ENCODE measurements at regions not wholly inside any gene's neighbourhood (a gene's known extent, or its start where the extent isn't known, plus 50 kb on each side); places are given as distances from the start of the nearest gene placed in this dataset.
"Not testable (repeated sequence)": the region's sequence is repeated elsewhere in the genome, so short reads cannot be mapped to it uniquely, and the experiment has no call there.

GRCh38 chr1:104125970-104126369 is 376.3 kb downstream of the AMY1C start:
- Histone ChIP-seq H3K9me3 (no peaks in the 10 kb centered on the region), H3K4me3 (no peak overlapping the region), H3K36me3 (no peaks in the 10 kb centered on the region), H3K27me3 (no peaks in the 10 kb centered on the region), H3K4me1 (no peaks in the 10 kb centered on the region), H3K27ac (no peak overlapping the region)
- DNase-seq (ENCODE audit: extremely low spot score in 2 of 2) = no peak
- intact Hi-C loops (cut with DNase I) = no loop called here
- TF ChIP-seq POLR2A (IDR thresholded peaks at IDR 0.05) (no peak), CTCF (IDR thresholded peaks at IDR 0.05) (no peak), POLR2AphosphoS5 (IDR thresholded peaks at IDR 0.05; ENCODE audit: insufficient read depth in 1 of 2, low read depth in 1 of 2) (no peak)

DNA sequence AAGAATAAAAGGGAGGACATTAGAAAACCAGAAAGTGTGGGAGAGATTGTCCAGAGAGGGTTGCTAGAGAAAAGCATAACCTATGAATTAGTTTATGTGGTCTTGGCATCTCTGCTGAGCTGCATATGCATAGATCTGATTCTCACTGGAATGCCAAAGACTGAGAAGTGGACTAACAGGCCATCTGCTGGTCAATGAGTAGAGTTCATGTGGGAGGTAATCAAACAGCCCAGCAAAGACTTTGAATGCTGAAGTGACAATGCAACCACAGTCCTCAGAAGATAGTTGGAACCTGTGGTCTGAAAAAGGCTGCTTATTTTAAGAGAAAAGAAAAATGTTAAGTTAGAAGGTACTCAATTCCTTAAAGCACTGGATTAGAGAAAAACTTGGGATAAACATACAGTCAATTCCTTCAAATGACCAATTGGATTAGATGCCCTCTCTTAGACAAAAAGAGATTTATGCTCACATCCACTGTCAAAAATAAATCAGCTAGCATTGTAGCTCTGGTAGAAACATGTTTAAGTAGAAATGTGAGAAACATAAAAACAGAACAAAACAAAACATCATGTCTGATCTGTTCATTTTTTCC is 382.8 kb downstream of the AMY1C start:
- DNase-seq (ENCODE audit: extremely low spot score in 2 of 2) = no peak
- intact Hi-C loops (cut with DNase I) = no loop called here
- Histone ChIP-seq H3K27ac (no peak overlapping the region), H3K9me3 (no peaks in the 10 kb centered on the region), H3K4me1 (no peaks in the 10 kb centered on the region), H3K4me3 (no peak overlapping the region), H3K36me3 (no peaks in the 10 kb centered on the region), H3K27me3 (no peaks in the 10 kb centered on the region)
- TF ChIP-seq POLR2A (IDR thresholded peaks at IDR 0.05) = no peak
- no peak for TF ChIP-seq POLR2AphosphoS5 (IDR thresholded peaks at IDR 0.05; ENCODE audit: insufficient read depth in 1 of 2, low read depth in 1 of 2)
- no peak for TF ChIP-seq CTCF (IDR thresholded peaks at IDR 0.05)

DNA sequence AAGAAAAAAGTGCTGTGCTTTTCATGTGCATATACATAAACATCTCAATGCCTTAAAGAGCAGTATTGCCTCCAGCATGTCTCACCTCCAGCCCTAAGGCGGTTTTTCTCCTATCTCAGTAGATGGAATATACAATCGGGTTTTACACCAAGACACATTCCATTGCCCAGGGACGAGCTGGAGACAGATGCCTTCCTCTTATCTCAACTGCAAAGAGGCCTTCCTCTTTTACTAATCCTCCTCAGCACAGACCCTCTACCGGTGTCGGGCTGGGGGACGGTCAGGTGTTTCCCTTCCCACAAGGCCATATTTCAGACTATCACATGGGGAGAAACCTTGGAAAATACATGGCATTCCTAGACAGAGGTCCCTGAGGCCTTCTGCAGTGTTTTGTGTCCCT is 385.3 kb downstream of the AMY1C start:
- H3K36me3 ChIP-seq = not testable (repeated sequence)

DNA sequence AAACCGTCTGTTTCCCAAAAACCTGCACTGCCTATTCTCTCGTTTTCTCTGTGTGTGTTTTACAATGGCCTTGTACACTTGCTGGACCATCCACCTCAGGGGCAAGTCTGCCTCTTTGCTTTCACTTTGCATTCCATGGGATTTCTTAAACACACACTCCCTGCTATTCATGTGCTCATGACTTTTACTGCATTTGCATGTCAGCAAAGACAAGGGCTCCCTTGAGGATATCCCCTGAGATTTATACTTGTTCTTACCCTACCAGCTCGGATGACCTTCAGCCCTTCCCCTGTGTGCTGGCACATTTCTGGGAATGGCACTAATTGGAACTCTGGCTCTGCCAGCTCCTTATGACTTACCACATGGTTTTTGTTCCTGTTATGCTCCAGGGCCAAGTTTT is 386.9 kb downstream of the AMY1C start:
- H3K27me3 ChIP-seq = no peaks in the 10 kb centered on the region
- no peak for TF ChIP-seq POLR2AphosphoS5 (IDR thresholded peaks at IDR 0.05; ENCODE audit: insufficient read depth in 1 of 2, low read depth in 1 of 2)
- no peak for TF ChIP-seq POLR2A (IDR thresholded peaks at IDR 0.05)
- no peak for TF ChIP-seq CTCF (IDR thresholded peaks at IDR 0.05)
- H3K4me1 ChIP-seq = no peaks in the 10 kb centered on the region
- intact Hi-C loops (cut with DNase I) = no loop called here
- H3K27ac ChIP-seq = no peak overlapping the region
- H3K9me3 ChIP-seq = no peaks in the 10 kb centered on the region
- no peak for DNase-seq (ENCODE audit: extremely low spot score in 2 of 2)
- H3K4me3 ChIP-seq = no peak overlapping the region
- H3K36me3 ChIP-seq = no peaks in the 10 kb centered on the region

More for the DNA sequence above, 385.3 kb downstream of the AMY1C start:
- H3K27me3 ChIP-seq; H3K9me3 ChIP-seq; DNase-seq (ENCODE audit: extremely low spot score in 2 of 2); intact Hi-C loops (cut with DNase I); H3K4me3 ChIP-seq; H3K4me1 ChIP-seq; H3K27ac ChIP-seq: not testable (repeated sequence)

GRCh38 chr1:104156738-104157137 is 407.0 kb downstream of the AMY1C start:
- Histone ChIP-seq H3K4me1 (no peaks in the 10 kb centered on the region), H3K9me3 (no peaks in the 10 kb centered on the region), H3K4me3 (no peak overlapping the region), H3K36me3 (no peaks in the 10 kb centered on the region), H3K27me3 (no peaks in the 10 kb centered on the region), H3K27ac (no peak overlapping the region)
- DNase-seq (ENCODE audit: extremely low spot score in 2 of 2) = no peak
- intact Hi-C loops (cut with DNase I) = no loop called here
- no peak for TF ChIP-seq POLR2A (IDR thresholded peaks at IDR 0.05)
- TF ChIP-seq POLR2AphosphoS5 (IDR thresholded peaks at IDR 0.05; ENCODE audit: insufficient read depth in 1 of 2, low read depth in 1 of 2) = no peak
- no peak for TF ChIP-seq CTCF (IDR thresholded peaks at IDR 0.05)
